ENCODE measurements at regions not wholly inside any gene's neighbourhood (a gene's known extent, or its start where the extent isn't known, plus 50 kb on each side); places are given as distances from the start of the nearest gene placed in this dataset.

DNA sequence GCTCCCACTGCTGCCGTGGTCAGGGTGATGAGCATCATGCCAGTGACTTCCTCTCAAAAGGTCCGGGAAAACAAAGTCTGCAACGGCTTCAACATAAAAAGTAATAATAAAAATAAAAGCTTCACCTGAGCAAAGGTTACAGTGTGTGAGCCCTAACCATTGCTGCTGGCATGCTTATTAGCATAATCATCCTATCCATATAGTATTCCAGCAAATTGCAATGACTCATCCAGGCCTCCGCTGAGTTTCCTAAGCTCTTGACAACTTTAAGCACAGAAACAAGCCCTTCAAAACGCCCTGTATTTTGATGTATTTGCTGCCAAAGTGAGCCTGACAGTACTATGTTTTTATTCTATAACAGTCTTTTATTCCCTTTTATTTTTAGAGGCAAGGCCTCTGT is 100.5 kb downstream of the AASDH start:
- intact Hi-C loops (cut with DNase I): no loop called here
- ATAC-seq (no peak), DNase-seq (ENCODE audit: low spot score) (no peak)

DNA sequence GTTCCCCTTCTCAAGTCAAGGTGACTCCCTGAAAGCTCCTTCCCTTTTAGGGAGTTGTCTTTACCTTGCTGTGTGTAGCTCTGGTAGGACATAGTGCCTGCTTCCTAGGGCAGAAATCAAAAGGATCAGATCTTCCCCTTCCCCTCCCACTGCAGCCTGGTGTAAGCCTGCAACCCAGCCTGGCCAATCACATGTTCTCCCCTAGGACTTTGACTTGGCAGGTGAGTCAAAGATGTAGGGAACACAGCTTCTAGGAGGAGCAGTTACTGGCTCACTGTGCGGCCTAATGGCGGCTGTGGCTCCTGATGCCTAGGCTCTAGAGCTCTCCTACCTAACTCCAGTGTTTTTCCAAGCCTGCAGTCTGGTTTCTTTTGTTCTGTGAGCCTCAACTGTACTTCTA is 103.9 kb downstream of the AASDH start:
- no peak for ATAC-seq
- no peak for DNase-seq (ENCODE audit: low spot score)
- intact Hi-C loops (cut with DNase I): no loop called here

DNA sequence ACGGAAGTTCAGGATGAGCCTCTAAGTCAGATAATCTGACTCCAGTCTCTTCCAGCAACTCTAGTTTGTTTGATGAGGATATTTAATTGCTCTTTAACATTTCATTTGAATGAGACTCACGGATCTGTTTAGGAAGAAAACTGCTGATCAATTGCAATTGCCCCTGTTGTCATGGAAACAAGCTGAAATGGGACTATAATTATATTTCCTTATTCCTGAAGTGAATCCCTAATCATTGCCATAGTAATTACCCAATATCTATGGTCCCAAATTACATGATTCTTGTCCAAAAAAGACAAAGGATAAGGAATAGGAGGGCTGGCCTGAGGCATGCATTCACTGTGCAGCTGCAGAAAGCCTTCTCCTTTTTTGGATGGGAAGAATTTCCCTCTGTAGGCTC is 105.3 kb downstream of the AASDH start:
- ATAC-seq (no peak), DNase-seq (ENCODE audit: low spot score) (no peak)
- intact Hi-C loops (cut with DNase I): no loop called here

DNA sequence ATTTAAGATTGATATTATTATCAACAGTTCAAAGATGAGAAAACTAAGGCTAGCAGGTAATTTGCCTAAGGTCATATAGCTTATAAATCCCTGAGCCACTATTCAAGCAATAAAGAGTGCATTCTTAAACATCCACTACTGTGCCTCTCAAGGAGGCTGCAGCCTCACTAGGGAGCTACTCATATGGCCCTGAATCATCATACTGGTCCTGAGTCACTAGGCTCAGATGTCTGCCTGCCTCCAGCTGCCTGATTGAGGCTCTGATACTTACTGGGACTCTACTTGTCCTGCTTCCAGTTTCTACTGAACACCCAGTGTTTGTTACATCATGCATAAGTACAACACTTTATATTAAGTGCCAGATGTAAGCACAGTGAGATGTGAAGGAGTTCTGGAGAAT is 110.7 kb downstream of the AASDH start:
- intact Hi-C loops (cut with DNase I): no loop called here
- ATAC-seq (no peak), DNase-seq (ENCODE audit: low spot score) (no peak)

DNA sequence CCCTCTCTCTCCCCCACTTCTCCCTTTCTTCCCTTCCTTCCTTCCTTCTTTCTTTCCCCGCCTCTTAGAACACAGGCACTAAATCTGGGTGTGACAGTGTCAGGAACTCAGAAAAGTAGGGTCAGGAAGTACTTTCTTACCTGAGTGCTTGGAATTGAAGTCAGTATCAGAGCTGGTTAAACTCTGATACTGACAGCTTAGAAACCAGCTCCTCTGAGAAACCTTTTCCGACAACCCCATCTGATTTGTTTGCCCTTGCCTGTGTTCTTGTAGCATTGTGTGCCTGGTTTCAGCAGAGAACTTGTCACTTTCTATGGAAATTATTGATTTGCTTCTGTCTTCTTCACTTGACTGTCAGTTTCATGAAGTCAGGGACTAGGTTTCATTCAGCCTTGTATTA is 113.9 kb downstream of the AASDH start:
- no peak for DNase-seq (ENCODE audit: low spot score)
- intact Hi-C loops (cut with DNase I): no loop called here
- no peak for ATAC-seq

DNA sequence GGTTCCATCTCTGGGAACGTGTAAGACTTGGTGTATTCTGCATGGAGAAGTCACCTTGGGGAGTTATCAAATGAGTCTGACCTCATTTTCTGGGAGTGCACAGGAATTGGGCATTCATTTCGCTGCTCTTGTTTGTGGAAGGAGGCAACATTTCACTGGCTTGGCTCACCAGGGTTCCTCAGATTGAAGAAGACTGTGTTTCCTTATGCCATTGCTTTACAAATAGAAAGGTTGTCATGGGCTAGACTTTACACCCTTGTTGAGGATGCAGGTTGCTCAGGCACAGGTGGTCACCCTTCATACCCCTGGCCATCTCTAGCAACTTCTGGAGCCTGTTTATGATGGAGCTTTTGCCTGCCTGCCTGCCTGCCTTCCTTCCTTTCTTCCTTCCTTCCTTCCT is 114.4 kb downstream of the AASDH start:
- DNase-seq (ENCODE audit: low spot score): no peak
- ATAC-seq: no peak
- intact Hi-C loops (cut with DNase I): no loop called here

DNA sequence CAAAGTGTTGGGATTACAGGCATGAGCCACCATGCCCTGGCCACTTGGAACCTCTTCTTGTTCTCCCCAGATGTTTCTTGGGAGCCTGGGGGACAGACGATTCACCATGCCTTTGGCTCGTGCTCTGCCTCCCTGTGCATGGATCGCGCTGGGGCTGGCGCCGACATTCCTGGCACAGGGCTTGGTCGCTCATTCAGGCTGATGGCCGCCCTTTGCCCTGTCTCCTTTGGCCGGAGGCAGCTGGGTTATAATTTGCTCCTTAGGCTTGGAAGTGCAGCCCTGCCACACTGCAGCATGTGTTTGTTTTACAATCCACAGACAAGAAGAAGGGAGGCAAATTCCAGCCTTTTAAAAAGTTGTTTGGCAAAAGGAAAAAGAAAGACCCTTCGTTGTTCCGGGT is 115.3 kb downstream of the AASDH start:
- ATAC-seq: no peak
- intact Hi-C loops (cut with DNase I): no loop called here
- no peak for DNase-seq (ENCODE audit: low spot score)

DNA sequence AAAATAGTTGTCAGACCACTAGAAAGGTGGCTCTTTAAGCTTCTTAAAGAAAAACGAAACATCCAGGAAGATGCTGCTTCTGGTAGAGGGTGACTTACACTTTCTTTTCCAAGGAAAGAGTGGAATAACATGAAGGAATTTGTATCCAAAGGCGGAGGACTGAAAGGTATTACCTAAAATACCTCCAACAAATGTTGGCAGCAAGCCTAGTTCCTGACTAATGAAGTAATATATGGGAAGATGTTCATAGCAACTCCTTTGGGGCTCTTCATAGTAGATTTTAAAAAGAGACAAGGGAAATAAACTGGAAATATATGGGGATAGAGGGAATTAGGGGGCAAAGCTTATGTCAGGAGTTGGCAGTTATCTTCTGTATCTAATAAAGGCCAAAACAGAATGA is 116.2 kb downstream of the AASDH start:
- intact Hi-C loops (cut with DNase I): no loop called here
- ATAC-seq: no peak
- DNase-seq (ENCODE audit: low spot score): no peak

DNA sequence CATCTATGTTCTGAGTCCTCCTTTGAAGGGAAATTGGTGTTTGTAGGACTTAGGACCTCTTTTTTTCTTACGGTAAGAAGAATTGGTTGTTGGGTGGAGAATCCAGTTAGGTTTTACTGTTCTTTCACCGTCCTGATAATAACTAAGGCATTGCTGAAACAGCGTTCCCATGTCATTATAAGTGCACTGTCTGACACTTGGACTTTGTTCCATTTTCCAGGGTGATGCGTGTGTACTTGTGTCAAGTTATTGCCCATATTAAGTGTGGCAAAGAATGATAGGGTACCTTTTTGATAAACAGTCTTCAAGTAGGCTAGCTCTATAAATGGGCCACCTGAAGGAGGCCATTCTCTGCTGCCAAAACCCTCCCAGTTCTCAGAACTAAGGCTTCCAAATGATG is 119.7 kb downstream of the AASDH start:
- intact Hi-C loops (cut with DNase I): no loop called here
- DNase-seq (ENCODE audit: low spot score) (no peak), ATAC-seq (no peak)

DNA sequence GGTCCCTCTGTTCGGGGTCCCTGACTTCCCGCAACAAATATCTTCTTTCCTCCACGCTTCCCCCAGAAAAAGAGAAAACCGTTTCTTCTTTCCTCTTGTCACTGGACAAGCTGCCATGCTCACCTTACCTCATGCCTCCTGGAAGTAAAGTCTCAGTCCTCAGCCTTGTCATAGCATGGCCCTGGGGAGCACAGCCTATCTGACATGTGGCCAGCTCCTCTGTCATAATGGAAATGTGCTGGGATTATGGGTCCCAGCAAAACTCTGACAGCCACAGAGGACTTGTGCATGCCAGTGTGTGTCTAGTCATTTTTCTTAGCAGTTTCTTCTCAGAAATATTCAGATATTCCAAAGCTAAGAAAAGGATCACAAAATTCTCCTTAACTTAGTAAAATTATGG is 122.4 kb downstream of the AASDH start:
- intact Hi-C loops (cut with DNase I): no loop called here
- DNase-seq (ENCODE audit: low spot score): no peak
- no peak for ATAC-seq

DNA sequence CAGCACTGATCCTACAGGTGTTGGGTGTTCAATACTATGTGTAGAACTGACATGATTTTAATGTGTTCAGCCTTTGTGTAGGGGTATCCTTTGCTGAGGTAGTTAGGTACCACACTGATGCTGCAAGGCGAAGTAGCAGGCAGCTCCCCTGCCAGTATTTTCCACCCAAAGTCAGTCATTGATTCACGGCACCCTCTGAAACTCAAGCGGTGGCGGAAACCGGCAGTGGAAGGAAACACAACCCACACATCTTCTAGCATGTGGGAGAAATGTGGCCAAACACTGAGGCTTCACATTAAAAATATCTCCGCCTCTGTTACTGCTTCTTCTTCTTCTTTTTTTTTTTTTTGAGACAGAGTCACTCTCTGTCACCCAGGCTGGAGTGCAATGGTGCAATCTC is 126.3 kb downstream of the AASDH start:
- intact Hi-C loops (cut with DNase I): no loop called here
- no peak for DNase-seq (ENCODE audit: low spot score)
- no peak for ATAC-seq

DNA sequence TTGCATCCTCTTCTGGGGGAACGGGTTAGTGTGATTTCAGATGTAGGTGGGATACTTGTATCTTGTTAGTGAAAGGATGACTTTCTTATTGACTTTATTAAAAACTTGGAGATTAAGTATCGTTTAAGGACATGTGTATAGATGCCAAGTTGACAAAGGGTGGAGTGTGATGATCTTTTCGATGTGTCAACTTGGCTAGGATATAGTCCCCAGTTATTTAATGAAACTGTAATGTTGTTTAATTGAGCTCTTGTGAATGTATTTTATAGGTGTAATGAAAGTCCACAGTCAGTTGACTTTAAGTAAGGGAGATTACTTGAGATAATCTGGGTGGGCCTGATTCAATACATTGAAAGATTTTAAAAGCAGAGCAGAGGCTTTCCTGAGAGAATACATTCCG is 127.0 kb downstream of the AASDH start:
- ATAC-seq (no peak), DNase-seq (ENCODE audit: low spot score) (no peak)
- intact Hi-C loops (cut with DNase I): no loop called here

DNA sequence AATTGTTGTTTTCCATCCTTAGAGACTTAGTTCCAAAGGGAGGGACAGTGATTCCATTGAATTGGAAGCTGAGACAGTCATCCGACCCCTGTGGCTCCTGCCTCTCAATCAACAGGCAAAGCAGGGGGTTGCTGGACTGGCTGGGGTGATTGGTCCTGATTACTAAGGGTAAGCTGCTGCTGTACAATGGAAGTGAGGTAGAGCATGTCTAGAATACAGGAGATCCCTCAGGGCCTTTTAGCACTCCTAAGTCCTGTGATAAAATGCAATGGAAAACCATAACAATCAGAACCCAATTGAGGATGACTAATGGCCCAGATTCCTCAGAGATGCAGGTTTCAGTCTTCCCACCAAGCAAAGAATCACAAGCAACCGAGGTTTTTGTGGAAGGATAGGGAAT is 127.6 kb downstream of the AASDH start:
- intact Hi-C loops (cut with DNase I): no loop called here
- DNase-seq (ENCODE audit: low spot score): no peak
- ATAC-seq: no peak

DNA sequence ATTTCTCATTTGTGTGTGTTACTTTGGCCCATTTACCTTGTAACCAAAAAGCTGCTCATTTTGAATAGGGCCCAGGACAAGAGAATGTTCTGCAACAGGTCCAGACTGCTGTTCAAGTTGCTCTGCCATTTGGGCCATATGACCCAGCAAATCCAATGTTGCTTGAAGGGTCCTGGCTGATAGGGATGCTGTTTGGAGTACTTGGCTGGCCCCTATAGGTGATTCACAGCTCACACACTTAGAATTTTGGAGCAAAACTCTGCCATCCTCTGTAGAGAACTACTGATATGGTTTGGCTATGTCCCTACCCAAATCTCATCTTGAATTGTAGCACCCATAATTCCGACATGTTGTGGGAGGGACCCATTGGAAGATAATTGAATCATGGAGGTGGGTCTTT is 131.5 kb downstream of the AASDH start:
- ATAC-seq: no peak
- intact Hi-C loops (cut with DNase I): no loop called here
- no peak for DNase-seq (ENCODE audit: low spot score)

DNA sequence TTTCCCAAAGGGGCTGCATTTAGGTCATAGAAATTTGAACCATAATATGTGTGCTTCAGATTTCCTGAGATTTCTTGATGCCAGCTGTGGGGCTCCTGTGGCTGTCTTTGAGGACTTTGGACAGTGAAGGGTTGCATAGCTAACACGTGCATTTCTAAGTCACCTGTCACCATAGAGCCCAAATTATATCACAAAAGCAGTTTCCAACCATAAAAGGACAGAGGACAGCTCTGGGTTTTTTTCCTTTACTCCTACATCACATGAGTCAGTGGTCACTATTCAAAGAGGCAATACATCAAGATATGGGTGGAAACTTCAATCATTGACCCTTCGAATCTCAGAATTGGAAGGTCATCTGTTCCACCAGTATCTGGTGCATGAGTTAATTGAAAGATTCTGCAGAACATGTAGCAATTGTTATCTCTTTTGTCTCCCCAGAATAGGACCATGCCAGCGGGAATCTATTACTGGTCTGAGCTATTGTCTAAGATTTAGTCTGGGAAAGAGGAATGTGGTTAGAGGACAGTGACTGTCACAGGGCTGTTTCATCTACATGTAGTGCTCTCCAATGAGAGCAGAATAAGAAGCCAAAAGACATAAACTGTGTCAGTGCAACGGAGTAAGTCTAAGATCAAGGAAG is 133.5 kb downstream of the AASDH start:
- no peak for DNase-seq (ENCODE audit: low spot score)
- ATAC-seq: no peak
- intact Hi-C loops (cut with DNase I): no loop called here

DNA sequence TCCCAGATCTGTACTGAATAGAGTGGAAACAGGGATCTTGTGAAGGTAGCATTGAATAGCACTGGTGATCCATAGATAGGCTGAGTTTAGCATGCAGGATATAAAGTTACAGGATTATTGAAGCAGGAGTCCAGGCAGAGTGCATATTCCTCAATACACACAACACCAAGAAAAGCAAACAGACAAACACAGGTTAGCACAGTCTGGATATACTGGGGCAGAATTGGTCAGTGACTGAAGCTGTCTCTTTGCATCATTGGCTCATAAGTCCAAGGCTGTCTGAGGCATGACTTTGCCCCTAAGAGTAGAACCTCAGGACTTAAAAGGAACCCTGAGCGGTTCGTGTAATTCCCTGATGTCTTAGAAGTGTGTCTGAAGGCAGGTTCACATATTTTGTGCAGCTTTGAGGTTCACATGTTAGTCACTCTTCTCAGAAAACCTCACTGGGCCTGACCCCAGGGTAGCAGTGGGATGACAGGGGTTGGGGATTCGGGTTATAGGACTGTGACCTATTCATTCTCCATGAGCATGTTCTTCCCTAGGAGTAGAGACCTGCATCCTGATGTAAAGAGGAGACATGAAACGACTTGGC is 134.6 kb downstream of the AASDH start:
- DNase-seq (ENCODE audit: low spot score) (no peak), ATAC-seq (no peak)
- intact Hi-C loops (cut with DNase I): no loop called here

DNA sequence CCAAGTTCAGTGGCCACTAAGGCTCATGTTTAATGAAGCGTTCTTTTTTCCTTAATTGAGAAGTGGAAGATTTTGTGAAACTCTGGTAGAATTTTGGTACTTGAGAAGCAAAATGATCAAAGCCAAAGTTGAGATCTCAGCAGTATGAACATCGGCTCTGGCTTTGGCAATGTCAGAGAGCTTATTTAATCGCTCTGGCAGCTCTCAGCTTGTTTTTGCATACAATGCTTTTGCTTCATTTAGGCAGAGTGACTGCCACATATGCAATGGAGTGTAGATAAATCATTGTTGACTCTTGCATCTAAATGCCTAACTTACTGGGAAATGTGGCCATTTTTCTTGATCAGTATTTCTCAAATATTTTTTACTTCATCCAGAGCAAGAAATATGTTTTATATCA is 135.7 kb downstream of the AASDH start:
- no peak for ATAC-seq

DNA sequence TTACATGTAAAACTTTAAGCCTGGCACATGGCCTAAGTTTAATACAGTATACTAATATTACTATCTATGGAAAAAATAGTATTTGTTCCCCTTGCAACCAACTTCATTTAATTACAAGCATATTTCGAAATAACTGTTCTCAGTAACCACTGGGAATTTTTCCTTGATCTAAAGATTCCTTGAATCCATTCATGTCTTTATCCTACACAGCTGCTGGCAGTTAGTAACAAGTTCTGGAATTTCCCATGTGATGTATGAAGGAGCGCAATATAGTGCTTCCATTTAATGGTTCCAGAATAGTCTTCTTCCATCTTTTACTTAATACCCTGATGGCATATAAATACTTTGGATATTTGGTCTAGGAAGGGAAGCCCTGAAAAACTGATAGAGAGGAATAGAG is 136.5 kb downstream of the AASDH start:
- intact Hi-C loops (cut with DNase I): no loop called here
- no peak for ATAC-seq
- no peak for DNase-seq (ENCODE audit: low spot score)

More for the DNA sequence above, 135.7 kb downstream of the AASDH start:
- DNase-seq (ENCODE audit: low spot score): no peak
- intact Hi-C loops (cut with DNase I): no loop called here

DNA sequence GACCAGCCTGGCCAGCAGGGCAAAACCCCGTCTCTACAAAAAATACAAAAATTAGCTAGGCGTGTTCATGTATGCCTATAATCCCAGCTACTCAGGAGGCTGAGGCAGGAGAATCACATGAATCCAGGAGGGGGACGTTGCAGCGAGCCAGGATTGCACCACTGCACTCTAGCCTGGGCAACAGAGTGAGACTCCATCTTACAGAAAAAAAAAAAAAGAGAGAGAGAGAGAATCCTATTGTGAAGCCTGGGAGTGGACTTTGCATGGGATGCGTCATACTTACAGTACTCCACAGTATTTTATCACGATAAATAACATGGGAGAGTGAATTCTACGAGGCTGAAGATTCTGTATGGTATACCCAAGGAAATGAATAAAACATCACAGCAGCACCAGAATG is 139.6 kb downstream of the AASDH start:
- DNase-seq (ENCODE audit: low spot score) (no peak), ATAC-seq (no peak)
- intact Hi-C loops (cut with DNase I): no loop called here

DNA sequence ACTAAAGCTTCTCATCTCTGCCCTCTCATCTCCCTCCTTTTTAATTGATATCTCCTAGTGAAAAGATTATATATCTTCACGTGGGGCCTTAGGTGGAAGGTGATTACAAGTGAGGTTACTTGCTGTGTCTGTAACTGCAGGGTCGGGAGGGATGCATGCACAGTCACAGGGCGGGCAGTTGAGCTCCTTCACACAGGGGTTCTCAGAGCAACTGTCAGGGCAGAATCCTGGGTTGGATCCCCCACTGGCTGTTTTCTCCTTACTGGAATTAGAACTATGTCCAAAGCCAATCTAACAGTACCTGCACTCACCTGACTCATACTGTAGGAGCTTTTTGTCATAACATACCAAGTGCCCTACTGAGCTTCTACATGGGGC is 141.1 kb downstream of the AASDH start:
- intact Hi-C loops (cut with DNase I): no loop called here
- ATAC-seq (no peak), DNase-seq (ENCODE audit: low spot score) (no peak)

DNA sequence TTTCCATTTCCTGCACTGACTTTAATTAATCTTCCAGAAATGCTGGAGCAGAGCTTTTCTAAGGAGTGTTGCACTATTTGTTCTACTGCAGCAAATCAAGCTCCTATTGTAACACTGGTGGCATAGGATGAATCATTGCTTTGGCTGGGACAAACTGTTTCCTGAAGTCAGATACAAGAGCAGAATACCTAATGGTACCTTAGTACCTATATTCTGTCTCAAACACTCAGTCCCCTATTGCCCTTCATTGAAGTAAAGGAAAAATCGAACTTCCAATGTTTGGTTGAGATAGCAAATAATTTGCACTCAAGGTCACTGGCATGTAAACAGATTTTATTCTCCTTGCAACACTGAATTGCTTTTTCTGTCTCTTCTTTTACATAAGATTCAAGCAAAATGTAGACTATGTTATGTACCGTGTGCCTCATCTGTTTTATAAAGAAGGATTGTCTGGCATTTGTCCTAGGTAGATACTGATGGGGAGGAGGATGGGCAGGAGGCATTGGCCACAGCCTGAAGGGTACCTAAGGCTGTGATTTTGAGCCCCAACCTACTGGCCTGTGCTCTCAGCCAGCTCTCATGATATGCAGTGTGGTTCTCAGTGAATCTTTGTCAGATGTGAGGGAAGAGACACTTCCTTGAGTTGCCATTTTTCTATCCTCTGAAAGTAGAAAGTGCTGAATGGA is 141.6 kb downstream of the AASDH start:
- no peak for ATAC-seq
- intact Hi-C loops (cut with DNase I): no loop called here
- DNase-seq (ENCODE audit: low spot score): no peak
